Choroid plexus epithelial cell (primary cell): ENCODE measurements at regions not wholly inside any gene's neighbourhood (a gene's known extent, or its start where the extent isn't known, plus 50 kb on each side); places are given as distances from the start of the nearest gene placed in this dataset.

Experiments used
- DNase-seq: peaks from one replicate; pipeline ENCODE4 v3.0.0-alpha.2; 2010; ENCODE audit warnings: low read depth
- H3K4me3 ChIP-seq: 2 replicates; pipeline ENCODE4 v1.5.1; 2011; ENCODE audit warnings: low read depth, mild to moderate bottlenecking, control low read depth, low read length, moderate library complexity
- TF ChIP-seq, protein P1 (sequence below): conservative IDR thresholded peaks from 2 replicates; pipeline ENCODE4 v1.5.1; 2011; ENCODE audit warnings: low read depth, mild to moderate bottlenecking, control low read depth, inconsistent platforms, low read length, moderate library complexity

DNA sequence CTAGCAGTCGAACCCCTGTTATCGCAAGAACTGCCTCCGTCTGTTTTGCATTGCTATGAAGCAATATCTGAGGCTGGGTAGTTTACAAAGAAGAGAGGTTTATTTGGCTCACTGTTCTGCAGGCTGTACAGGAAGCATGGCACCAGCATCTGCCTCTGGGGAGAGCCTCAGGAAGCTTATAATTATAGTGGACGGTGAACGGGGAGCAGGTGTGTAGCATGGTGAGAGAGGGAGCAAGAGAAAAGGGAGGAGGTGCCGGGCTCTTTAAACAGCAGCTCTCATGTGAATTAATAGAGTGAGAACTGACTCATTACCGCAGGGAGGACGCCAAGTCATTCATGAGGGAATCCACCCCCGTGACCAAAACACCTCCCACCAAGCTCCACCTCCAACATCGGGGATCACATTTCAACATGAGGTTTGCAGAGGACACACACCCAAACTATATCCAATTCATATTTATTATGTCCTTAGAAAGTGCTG is 172.6 kb upstream of the KCNG1 start:
- DNase-seq = peak; percentile 34
- no peak overlapping the region for H3K4me3 ChIP-seq
- TF ChIP-seq, protein P1, sequence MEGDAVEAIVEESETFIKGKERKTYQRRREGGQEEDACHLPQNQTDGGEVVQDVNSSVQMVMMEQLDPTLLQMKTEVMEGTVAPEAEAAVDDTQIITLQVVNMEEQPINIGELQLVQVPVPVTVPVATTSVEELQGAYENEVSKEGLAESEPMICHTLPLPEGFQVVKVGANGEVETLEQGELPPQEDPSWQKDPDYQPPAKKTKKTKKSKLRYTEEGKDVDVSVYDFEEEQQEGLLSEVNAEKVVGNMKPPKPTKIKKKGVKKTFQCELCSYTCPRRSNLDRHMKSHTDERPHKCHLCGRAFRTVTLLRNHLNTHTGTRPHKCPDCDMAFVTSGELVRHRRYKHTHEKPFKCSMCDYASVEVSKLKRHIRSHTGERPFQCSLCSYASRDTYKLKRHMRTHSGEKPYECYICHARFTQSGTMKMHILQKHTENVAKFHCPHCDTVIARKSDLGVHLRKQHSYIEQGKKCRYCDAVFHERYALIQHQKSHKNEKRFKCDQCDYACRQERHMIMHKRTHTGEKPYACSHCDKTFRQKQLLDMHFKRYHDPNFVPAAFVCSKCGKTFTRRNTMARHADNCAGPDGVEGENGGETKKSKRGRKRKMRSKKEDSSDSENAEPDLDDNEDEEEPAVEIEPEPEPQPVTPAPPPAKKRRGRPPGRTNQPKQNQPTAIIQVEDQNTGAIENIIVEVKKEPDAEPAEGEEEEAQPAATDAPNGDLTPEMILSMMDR = no peak

DNA sequence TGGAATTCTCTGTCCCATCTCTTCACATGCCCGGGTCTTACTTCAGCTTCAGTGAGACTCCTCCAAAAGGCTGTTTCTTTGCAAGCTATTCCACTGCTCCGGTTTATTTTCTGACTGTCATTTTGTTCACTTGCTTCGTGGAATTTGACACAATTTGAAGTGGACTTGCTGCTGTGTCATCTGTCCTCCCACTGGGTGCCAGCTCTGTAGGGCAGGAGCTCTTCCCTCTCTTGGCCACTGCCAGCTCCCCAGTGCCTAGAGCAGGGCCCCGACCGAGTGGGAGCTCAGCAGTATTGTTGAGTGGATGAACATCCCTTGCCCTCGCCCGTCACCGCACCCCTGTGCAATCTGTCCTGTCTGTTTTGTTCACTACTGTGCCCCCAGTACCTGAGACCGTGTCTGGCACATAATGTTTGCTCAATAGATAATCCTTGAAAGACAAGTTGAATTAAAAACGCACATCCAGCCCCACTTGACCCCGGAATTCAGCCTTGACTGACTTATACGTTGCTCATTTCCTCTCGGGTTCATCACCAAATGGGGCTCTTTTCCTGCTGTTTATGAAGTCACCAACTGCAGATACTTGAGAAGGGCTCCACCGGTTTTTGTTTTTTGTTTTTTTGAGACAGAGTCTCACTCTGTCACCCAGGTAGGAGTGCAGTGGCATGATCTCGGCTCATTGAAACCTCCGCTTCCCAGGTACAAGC is 170.3 kb upstream of the KCNG1 start:
- H3K4me3 ChIP-seq = no peak overlapping the region
- TF ChIP-seq, protein P1 = no peak
- peak; percentile 44 for DNase-seq

DNA sequence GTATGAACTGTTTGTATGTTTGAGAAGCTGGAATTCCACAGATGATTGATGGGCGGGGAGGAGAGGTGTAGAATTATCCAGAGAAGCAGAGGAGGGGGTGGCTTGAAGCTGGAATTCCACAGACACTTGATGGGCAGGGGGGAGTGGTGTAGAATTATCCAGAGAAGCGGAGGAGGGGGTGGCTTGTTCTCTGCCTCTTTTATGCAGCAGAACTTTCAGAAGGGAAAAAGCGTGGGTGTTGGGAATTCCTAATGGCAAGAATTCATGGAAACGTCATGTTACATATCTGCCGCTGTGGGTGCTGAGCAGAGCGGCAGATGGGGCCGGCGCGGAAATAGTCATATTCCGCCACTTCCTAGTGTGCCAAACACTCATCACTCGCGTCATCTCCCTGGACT is 167.9 kb upstream of the KCNG1 start:
- no peak overlapping the region for H3K4me3 ChIP-seq
- TF ChIP-seq, protein P1 = no peak
- DNase-seq = no peak

DNA sequence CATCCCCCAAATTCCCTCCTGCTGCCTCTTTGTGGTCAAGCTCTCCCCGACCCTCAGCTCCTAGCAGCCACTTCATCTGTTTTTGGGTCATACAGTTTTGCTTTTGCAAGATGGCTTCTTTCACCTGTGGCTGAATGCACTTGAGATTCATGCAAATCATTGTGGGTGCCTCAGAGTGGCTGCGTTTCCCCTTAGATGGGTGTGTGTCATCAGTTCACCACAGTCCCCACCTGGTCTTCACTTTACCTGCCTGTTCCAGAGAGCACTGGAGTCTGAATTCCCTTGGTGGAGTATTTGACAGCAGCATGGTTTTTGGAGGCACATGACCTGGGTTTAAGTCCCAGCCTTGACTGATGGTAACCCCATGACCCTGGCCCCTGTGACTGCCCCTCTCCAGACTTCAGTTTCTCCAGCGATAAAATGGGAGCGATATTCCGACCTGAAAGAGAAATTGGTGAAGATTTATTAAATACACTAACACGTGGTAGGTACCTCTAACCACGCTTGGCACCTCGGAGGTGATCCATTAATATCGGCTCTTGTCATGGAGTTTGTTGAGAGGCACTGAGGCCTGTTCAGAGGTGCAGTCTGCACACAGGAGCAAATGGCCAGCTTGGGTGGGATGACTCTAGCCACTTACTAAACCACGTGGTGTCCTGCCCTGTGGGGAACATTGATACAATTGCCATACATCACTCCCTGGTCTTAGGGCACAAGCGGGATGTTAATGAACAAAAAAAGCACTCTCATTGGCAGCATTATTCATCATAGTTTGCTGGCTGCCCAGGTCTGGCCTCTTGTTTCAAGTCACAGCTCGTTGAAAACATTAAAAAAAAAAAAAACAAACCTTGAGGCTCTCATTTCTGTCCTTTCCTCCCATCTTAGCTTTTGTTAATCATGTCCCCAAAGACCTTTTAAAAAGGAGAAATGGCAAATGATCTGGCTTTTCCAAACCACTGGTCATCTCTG is 167.2 kb upstream of the KCNG1 start:
- DNase-seq = no peak
- H3K4me3 ChIP-seq = no peak overlapping the region
- TF ChIP-seq, protein P1 = no peak

DNA sequence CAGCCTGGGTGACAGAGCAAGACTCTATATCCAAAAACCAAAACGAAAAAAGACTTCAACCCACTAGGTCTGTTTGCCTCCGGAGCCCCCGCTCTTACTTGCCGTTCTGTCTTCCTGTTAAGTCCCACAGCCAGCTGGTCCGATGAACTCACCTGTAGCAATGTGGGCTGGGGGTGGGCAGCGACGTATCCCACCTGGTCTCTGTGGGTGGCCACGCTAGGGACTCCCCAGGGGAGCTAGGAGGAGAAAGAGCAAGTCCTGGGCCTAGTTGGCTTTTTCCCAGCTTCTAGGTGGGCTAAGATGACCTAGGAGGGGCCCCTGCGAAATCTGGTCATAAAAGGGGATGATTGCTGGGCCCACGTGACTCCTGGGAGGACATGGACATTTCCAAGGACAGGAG is 166.0 kb upstream of the KCNG1 start:
- TF ChIP-seq, protein P1 = no peak
- no peak overlapping the region for H3K4me3 ChIP-seq
- DNase-seq = no peak

DNA sequence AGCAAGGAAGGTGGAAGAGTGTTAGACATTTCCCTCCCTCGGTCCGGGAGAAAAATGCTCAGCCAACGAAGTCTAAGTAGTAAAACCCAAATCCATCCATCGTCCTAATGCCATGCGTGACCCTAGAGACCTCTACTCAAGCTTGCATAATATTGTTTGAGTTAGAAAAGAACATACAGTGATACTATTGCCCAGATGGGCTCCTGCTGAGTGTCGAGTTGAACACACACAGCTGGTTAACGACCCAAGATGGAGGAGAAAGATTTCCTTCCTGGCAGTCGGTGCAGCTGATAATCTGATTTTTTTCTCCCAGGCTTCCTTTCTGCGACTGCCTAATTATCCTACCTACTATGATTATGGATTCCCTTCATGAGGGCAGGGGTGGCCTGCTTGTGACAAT is 164.4 kb upstream of the KCNG1 start:
- peak; percentile 34 for DNase-seq
- no peak overlapping the region for H3K4me3 ChIP-seq
- TF ChIP-seq, protein P1 = no peak
